ENCODE measurements at regions not wholly inside any gene's neighbourhood (a gene's known extent, or its start where the extent isn't known, plus 50 kb on each side); places are given as distances from the start of the nearest gene placed in this dataset.

DNA sequence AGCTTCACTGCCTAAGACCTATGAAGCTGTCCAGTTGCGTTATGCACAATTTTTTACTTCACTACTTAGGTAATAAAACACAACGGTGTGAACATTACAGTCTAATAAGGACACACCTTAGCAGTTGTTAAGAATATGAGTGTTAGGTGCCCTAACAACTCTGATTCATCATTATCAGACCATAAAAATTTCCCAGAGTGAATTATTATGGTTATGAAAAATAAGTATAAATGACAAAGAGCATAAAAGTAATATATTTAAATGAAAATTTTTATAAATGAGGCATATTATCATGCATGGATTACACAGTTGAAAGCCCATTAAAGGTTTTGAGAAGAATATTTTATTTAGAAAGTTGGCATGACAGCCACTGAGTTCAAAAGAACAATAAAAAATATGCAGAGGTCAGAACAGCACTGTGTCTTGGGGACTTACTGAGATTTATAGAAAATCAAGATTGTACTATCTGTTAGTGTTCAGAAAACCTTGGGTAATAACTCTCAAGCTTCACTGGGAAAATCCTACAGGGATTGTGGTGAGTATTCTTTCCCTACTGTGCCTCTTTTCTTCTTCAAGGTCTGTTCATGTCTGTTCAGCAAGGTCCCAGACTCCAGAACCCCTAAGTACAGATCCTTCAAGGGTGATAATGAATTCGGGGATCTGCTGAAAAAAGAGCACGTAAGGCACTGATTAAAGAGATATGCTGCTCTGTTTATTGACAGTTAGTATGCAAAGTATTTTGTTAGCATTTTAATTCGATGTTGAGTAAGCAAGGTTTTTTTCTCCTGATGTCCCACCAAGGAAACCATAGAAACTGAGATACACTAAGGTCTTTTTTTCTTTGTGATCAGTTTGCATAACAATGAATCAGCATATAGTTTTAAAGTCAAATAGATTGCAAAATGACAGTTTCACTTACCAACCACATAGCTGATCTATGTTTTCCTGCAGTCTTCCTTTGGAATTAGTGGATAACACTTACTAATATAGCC, 250.0 kb downstream of the DSEL start:
- no peaks in the 10 kb centered on the region for H3K36me3 ChIP-seq (replicated peaks)
- H3K4me1 ChIP-seq = peaks cover 12% of the 10 kb centered on the region
- no peaks in the 10 kb centered on the region for H3K27me3 ChIP-seq (ENCODE audit: low read depth)
- H3K9me3 ChIP-seq = no peaks in the 10 kb centered on the region
- in situ Hi-C loops (cut with MboI; ENCODE audit: low sequenced_read_pairs) = no loop called here
- peak in 1 of 2 experiments; percentile 52 for DNase-seq (ENCODE audit: low spot score in 2 of 2)
- H3K4me3 ChIP-seq = no peak overlapping the region

DNA sequence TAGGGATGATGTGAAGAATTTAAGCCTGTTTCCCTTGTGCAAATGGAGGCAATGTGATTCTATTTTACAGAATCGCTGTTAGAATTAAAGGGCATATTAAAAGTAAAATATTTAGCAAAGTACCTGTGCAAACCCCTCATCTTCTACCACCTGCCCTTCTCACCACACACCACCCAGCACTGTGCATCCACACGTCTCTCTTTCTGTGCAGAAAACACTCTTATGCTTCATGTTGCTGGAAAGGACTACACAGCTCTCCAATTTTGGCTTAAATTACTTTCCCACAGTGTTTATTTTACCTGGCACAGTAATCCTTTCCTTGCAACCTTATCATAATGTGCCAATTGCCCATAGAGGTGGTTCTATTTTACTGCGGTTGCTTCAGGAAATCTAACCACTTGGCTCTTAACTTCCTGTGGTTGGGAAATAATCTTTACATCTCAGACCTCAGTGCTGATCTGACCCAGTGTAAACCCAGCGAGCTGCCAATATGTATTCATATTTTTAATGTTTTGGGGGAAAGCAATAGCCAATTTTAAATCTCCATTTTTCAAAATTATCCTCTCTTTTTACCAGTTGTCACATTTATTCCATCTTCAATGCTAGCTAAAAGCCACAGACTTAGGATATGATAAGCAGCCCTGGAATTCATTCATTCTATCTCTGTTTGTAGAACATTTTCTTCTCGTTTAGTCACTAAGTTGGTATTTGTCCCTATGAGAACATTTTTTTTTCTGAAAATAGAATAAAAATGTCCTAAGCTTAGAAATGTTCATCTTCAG, 250.9 kb downstream of the DSEL start:
- Histone ChIP-seq H3K4me1 (peaks cover 12% of the 10 kb centered on the region), H3K36me3 (replicated peaks) (no peaks in the 10 kb centered on the region), H3K27me3 (ENCODE audit: low read depth) (no peaks in the 10 kb centered on the region), H3K4me3 (no peak overlapping the region), H3K9me3 (no peaks in the 10 kb centered on the region)
- in situ Hi-C loops (cut with MboI; ENCODE audit: low sequenced_read_pairs) = no loop called here
- no peak for DNase-seq (ENCODE audit: low spot score in 2 of 2)

DNA sequence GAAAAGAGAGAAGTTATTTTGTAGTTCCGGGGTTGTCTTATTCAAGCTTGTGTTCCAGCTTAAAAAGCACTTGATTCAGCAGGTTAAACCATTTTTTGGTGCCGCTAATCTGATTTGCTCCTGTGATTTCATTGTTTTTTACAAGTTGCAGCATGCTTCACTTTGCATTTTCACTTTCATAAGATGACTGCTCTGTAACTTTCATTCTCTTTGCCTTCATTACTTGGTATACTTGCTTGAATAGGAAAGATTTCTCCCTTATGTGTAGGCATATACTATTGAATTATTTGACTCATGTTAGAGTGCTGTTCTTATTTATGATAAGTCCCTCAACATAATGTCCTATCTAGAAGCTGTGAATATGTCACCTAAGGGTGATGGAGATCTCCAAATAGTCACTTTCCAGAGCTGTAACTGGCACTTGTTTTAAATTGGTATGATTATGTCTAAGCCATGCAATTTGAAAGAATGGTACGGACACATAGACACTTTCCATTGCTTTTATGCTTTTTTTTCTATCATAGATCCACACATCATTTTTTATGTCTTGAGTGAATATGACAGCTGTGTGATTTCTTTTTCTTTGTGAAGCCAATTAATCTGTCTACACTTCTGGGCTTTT, 254.5 kb downstream of the DSEL start:
- Histone ChIP-seq H3K27me3 (ENCODE audit: low read depth) (no peaks in the 10 kb centered on the region), H3K36me3 (replicated peaks) (no peaks in the 10 kb centered on the region), H3K9me3 (no peaks in the 10 kb centered on the region), H3K4me1 (peaks cover 9% of the 10 kb centered on the region), H3K4me3 (no peak overlapping the region)
- in situ Hi-C loops (cut with MboI; ENCODE audit: low sequenced_read_pairs) = no loop called here
- no peak for DNase-seq (ENCODE audit: low spot score in 2 of 2)

GRCh38 chr18:67260841-67261240, 255.7 kb downstream of the DSEL start:
- H3K9me3 ChIP-seq = no peaks in the 10 kb centered on the region
- H3K27me3 ChIP-seq (ENCODE audit: low read depth) = no peaks in the 10 kb centered on the region
- H3K36me3 ChIP-seq (replicated peaks) = no peaks in the 10 kb centered on the region
- no peak for DNase-seq (ENCODE audit: low spot score in 2 of 2)
- H3K4me1 ChIP-seq = no peaks in the 10 kb centered on the region
- H3K4me3 ChIP-seq = no peak overlapping the region
- in situ Hi-C loops (cut with MboI; ENCODE audit: low sequenced_read_pairs) = no loop called here

GRCh38 chr18:67250776-67251424, 265.6 kb downstream of the DSEL start:
- H3K4me1 ChIP-seq = no peaks in the 10 kb centered on the region
- no peaks in the 10 kb centered on the region for H3K27me3 ChIP-seq (ENCODE audit: low read depth)
- H3K36me3 ChIP-seq (replicated peaks) = no peaks in the 10 kb centered on the region
- H3K9me3 ChIP-seq = no peaks in the 10 kb centered on the region
- in situ Hi-C loops (cut with MboI; ENCODE audit: low sequenced_read_pairs) = no loop called here
- no peak overlapping the region for H3K4me3 ChIP-seq
- DNase-seq (ENCODE audit: low spot score in 2 of 2) = no peak

- H3K36me3 ChIP-seq (replicated peaks) = no peaks in the 10 kb centered on the region
- no peak for DNase-seq (ENCODE audit: low spot score in 2 of 2)
- in situ Hi-C loops (cut with MboI; ENCODE audit: low sequenced_read_pairs) = no loop called here
- H3K9me3 ChIP-seq = no peaks in the 10 kb centered on the region
- no peaks in the 10 kb centered on the region for H3K4me1 ChIP-seq
- no peaks in the 10 kb centered on the region for H3K27me3 ChIP-seq (ENCODE audit: low read depth)
- H3K4me3 ChIP-seq = no peak overlapping the region
Measured at GRCh38 chr18:67243799-67244587, 272.5 kb downstream of the DSEL start.

DNA sequence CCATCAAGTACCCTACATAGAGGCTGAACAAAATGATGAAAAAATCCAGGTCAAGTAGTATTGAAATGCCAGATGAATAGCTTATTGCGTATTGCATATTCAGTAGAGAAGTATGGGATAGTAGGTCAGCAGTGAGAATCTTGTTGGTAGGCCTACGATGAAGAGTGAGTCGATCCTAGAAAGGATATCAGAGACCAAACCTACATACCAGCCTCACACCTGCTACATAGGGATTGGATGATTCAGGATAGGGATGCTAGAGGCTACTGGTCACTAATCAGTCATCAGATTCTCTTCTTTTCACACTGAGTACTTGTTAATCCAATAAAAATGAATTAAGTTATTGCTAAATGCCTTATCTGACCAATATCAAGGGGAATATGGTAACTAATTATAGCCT, 274.5 kb downstream of the DSEL start:
- Histone ChIP-seq H3K36me3 (replicated peaks) (no peaks in the 10 kb centered on the region), H3K4me1 (no peaks in the 10 kb centered on the region), H3K4me3 (no peak overlapping the region), H3K9me3 (no peaks in the 10 kb centered on the region), H3K27me3 (ENCODE audit: low read depth) (no peaks in the 10 kb centered on the region)
- DNase-seq (ENCODE audit: low spot score in 2 of 2) = no peak
- in situ Hi-C loops (cut with MboI; ENCODE audit: low sequenced_read_pairs) = no loop called here

- in situ Hi-C loops (cut with MboI; ENCODE audit: low sequenced_read_pairs) = no loop called here
- DNase-seq (ENCODE audit: low spot score in 2 of 2) = no peak
- Histone ChIP-seq H3K36me3 (replicated peaks) (no peaks in the 10 kb centered on the region), H3K4me1 (no peaks in the 10 kb centered on the region), H3K9me3 (no peaks in the 10 kb centered on the region), H3K27me3 (ENCODE audit: low read depth) (no peaks in the 10 kb centered on the region), H3K4me3 (no peak overlapping the region)
Measured at GRCh38 chr18:67241299-67241698, 275.2 kb downstream of the DSEL start.

- no peak overlapping the region for H3K4me3 ChIP-seq
- in situ Hi-C loops (cut with MboI; ENCODE audit: low sequenced_read_pairs) = no loop called here
- no peaks in the 10 kb centered on the region for H3K27me3 ChIP-seq (ENCODE audit: low read depth)
- H3K4me1 ChIP-seq = no peaks in the 10 kb centered on the region
- H3K36me3 ChIP-seq (replicated peaks) = no peaks in the 10 kb centered on the region
- no peak for DNase-seq (ENCODE audit: low spot score in 2 of 2)
- H3K9me3 ChIP-seq = no peaks in the 10 kb centered on the region
Measured at GRCh38 chr18:67239826-67240225, 276.7 kb downstream of the DSEL start.

- Histone ChIP-seq H3K27me3 (ENCODE audit: low read depth) (no peaks in the 10 kb centered on the region), H3K36me3 (replicated peaks) (no peaks in the 10 kb centered on the region), H3K4me1 (peaks cover 12% of the 10 kb centered on the region), H3K9me3 (peaks cover 3% of the 10 kb centered on the region; the same call in 1 of the 2 replicates), H3K4me3 (no peak overlapping the region)
- no peak for DNase-seq (ENCODE audit: low spot score in 2 of 2)
- in situ Hi-C loops (cut with MboI; ENCODE audit: low sequenced_read_pairs) = no loop called here
Measured at GRCh38 chr18:67232991-67233390, 283.5 kb downstream of the DSEL start.

- peaks cover 12% of the 10 kb centered on the region for H3K4me1 ChIP-seq
- in situ Hi-C loops (cut with MboI; ENCODE audit: low sequenced_read_pairs) = no loop called here
- H3K36me3 ChIP-seq (replicated peaks) = no peaks in the 10 kb centered on the region
- no peak overlapping the region for H3K4me3 ChIP-seq
- peak; percentile 28 to 79 for DNase-seq (ENCODE audit: low spot score in 2 of 2)
- peaks cover 3% of the 10 kb centered on the region; the same call in 1 of the 2 replicates for H3K9me3 ChIP-seq
- H3K27me3 ChIP-seq (ENCODE audit: low read depth) = no peaks in the 10 kb centered on the region
Measured at GRCh38 chr18:67232406-67232805, 284.1 kb downstream of the DSEL start.

- in situ Hi-C loops (cut with MboI; ENCODE audit: low sequenced_read_pairs) = loop anchor here (25.0 kb wide), 2 partner anchors 1439 to 1514 kb away; no protein-coding TSS in a partner anchor
- Histone ChIP-seq H3K4me1 (no peaks in the 10 kb centered on the region), H3K4me3 (no peak overlapping the region), H3K36me3 (replicated peaks) (no peaks in the 10 kb centered on the region), H3K27me3 (ENCODE audit: low read depth) (no peaks in the 10 kb centered on the region), H3K9me3 (no peaks in the 10 kb centered on the region)
- DNase-seq (ENCODE audit: low spot score in 2 of 2) = no peak
Measured at GRCh38 chr18:67222887-67223286, 293.6 kb downstream of the DSEL start.

DNA sequence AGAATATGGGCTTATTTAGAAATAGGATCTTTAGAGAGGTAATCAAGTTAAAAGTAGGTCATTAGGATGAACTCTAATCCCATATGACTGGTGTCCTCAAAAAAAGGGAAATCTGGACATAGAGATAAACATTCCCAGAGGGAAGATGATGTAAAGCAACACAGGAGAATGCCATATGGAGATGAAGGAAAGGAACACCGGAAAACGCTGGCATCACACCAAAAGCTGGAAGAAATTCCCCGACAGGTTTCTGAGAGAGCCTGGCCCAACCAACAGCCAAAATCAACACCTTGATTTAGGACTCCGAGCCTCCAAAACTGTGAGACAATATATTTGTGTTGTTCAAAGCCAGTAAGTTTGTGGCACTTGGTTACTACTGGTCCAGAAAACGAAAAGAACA, 296.7 kb downstream of the DSEL start:
- Histone ChIP-seq H3K9me3 (no peaks in the 10 kb centered on the region), H3K4me3 (no peak overlapping the region), H3K36me3 (replicated peaks) (no peaks in the 10 kb centered on the region), H3K27me3 (ENCODE audit: low read depth) (no peaks in the 10 kb centered on the region), H3K4me1 (no peaks in the 10 kb centered on the region)
- in situ Hi-C loops (cut with MboI; ENCODE audit: low sequenced_read_pairs) = loop anchor here (25.0 kb wide), 2 partner anchors 1442 to 1517 kb away; no protein-coding TSS in a partner anchor
- no peak for DNase-seq (ENCODE audit: low spot score in 2 of 2)
